Astrocyte of the cerebellum (primary cell): ENCODE measurements at regions not wholly inside any gene's neighbourhood (a gene's known extent, or its start where the extent isn't known, plus 50 kb on each side); places are given as distances from the start of the nearest gene placed in this dataset.

Source experiments
- DNase-seq: peaks from one replicate; pipeline ENCODE4 v3.0.0-alpha.2; 2011; ENCODE audit warnings: low read depth
- H3K4me3 ChIP-seq: 2 replicates; pipeline ENCODE4 v1.5.1; 2011; ENCODE audit warnings: mild to moderate bottlenecking, low read depth, low read length, moderate library complexity
- in situ Hi-C: cut with HindIII; loops from 2 replicates; pipeline ENCODE4 v1.10.0; 2017; ENCODE audit warnings: low sequenced_read_pairs
- TF ChIP-seq, protein P1 (sequence below): IDR thresholded peaks from 2 replicates; pipeline ENCODE4 v1.5.1; 2012; ENCODE audit warnings: low read length, low read depth, moderate library complexity, mild to moderate bottlenecking; ENCODE audit errors: missing control alignments

DNA sequence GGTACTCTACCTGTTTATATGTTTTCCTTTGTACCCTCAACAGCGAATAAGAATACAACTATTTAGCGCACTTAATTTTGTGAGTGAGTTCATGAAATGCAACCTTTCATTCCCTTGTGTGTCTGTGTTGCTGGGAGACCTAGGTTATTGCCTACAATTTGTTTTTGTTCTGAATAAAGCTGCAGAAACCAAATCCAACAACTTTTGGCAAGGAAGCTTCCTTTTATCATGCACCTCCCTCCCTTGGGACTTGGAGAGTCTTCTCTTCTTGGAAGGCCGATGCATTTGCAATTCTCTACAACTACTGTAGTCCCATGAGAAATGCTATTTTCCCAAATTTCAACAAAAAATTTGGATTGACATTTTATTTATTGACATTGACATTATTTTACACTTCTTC is 1002.4 kb upstream of the CADM2 start:
- DNase-seq: no peak
- TF ChIP-seq, protein P1, sequence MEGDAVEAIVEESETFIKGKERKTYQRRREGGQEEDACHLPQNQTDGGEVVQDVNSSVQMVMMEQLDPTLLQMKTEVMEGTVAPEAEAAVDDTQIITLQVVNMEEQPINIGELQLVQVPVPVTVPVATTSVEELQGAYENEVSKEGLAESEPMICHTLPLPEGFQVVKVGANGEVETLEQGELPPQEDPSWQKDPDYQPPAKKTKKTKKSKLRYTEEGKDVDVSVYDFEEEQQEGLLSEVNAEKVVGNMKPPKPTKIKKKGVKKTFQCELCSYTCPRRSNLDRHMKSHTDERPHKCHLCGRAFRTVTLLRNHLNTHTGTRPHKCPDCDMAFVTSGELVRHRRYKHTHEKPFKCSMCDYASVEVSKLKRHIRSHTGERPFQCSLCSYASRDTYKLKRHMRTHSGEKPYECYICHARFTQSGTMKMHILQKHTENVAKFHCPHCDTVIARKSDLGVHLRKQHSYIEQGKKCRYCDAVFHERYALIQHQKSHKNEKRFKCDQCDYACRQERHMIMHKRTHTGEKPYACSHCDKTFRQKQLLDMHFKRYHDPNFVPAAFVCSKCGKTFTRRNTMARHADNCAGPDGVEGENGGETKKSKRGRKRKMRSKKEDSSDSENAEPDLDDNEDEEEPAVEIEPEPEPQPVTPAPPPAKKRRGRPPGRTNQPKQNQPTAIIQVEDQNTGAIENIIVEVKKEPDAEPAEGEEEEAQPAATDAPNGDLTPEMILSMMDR: no peak
- no peak overlapping the region for H3K4me3 ChIP-seq
- in situ Hi-C loops: no loop called here

DNA sequence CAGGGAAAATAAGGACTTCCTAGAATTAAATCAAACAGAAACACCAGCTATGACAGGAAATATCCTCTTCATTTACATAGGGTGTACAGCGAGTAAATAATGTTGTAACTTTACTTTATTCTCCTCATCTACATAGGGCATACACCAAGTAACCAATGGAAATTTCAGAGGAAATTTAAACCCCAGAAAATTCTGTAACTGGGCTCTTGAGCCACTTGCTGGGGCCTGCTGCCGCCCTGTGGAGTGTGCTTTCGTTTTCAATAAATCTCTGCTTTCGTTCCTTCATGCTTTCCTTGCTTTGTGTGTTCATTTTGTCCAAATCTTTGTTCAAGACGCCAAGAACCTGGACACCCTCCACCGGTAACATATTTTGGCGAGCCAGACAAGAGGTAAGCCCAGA is 990.4 kb upstream of the CADM2 start:
- no peak for DNase-seq
- TF ChIP-seq, protein P1: no peak
- H3K4me3 ChIP-seq: no peak overlapping the region
- in situ Hi-C loops: no loop called here

DNA sequence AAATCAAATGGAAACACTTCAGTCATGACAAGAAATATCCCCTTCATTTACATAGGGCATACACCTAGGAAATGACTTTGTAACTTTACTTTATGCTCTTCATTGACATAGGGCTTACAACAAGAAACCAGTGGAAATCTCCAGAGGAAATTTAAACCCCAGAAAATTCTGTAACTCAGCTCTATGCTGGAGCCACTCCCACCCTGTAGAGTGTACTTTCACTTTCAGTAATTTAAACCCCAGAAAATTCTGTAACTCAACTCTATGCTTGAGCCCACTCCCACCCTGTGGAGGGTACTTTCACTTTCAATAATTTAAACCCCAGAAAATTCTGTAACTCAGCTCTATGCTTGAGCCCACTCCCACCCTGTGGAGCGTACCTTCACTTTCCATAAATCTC is 987.1 kb upstream of the CADM2 start:
- no peak overlapping the region for H3K4me3 ChIP-seq
- TF ChIP-seq, protein P1: no peak
- DNase-seq: no peak
- in situ Hi-C loops: no loop called here

DNA sequence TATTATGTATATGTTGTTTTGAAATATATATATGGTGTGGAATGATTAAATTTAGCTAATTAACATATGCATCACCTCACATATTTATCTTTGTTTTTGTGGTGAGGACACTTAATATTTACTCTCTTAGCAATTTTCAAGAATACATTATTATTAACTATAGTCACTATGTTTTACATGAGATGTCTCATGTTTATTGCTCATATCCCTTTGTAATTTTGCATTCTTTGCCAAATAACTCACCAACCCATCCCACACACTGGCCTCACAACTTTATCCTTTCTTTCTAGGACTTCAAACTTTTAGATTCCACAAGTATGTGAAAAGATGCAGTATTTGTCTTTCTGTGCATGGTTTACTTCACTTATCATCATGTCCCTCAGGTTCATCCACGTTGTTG is 950.2 kb upstream of the CADM2 start:
- DNase-seq: no peak
- H3K4me3 ChIP-seq: no peak overlapping the region
- TF ChIP-seq, protein P1: no peak
- in situ Hi-C loops: no loop called here

DNA sequence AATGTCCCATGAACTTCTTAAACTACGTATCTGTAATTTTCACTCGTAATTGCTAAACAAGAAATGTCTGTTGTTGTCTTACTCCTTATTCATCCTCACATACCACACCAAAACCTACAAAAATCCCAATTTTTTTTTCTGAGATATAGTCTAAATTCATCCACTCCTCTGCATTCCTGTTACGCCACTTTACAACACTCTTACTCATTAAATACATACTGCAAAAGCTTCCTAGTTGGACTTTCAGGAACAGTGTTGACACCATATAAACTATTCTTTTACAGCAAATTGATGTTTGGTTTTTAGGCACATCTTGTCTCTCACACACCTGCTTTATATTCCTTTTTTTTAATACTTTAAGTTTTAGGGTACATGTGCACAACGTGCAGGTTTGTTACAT is 934.9 kb upstream of the CADM2 start:
- no peak for DNase-seq
- TF ChIP-seq, protein P1: no peak
- in situ Hi-C loops: no loop called here
- H3K4me3 ChIP-seq: no peak overlapping the region

DNA sequence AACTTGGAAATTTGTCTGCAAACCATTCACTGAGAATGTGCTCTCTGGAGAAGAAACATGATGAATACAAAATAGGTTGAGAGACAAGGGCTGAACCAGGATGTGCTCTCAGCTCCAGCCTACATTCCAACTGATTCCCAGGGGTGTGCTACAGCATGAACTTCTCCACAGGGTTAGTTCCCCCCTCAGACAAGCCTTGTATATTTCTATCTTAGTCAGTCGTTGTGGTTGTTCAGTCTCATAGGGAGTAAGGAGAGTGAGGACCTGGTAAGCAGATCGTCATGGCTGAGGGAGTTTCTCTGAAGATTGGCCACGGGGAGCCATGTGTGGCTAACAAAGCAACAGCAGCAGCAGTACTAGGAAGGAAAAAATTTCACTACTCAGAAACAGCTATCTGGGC is 919.7 kb upstream of the CADM2 start:
- in situ Hi-C loops: no loop called here
- TF ChIP-seq, protein P1: no peak
- H3K4me3 ChIP-seq: no peak overlapping the region
- DNase-seq: peak; percentile 0
